ENCODE measurements at regions not wholly inside any gene's neighbourhood (a gene's known extent, or its start where the extent isn't known, plus 50 kb on each side); places are given as distances from the start of the nearest gene placed in this dataset.
A peak's percentile ranks its signal among the peaks of the same experiment; 100 is the strongest.

DNA sequence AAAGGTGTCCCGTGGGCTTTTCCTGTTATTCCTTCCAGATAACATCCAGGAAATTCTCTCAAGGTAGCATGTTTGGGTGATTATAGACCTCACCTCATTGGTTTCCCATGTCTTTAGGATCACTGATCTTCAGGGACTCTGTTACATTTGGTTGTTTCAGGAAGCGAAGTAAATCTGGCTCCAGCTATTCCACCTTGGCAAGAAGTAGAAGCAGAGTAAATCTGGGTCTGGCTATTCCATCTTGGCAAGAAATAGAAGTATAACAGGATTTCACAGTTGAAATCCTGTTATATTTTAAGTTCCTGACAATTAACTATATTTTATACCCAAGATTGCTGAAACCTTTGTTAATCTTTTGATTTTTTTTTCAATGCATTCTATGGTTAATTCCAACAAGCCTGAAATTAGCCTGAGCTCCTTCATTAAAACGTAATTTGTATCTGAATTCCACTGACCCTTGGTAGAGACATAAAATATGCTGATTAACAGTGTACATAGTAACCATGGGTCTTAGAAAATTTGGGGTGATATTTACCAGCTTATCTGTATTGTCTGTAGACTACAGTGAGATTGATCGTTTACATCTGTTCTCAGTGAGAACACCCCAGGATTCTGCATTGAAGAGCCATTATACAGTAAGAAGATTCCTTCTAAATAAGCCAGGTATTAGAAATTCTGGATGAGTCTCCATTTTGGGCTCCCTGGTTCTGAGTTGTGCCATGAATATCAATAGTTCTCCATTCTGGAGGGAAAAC, 267.6 kb upstream of the SLITRK6 start:
- DNase-seq (ENCODE audit: low read depth), result no peak
- TF ChIP-seq, protein P1, sequence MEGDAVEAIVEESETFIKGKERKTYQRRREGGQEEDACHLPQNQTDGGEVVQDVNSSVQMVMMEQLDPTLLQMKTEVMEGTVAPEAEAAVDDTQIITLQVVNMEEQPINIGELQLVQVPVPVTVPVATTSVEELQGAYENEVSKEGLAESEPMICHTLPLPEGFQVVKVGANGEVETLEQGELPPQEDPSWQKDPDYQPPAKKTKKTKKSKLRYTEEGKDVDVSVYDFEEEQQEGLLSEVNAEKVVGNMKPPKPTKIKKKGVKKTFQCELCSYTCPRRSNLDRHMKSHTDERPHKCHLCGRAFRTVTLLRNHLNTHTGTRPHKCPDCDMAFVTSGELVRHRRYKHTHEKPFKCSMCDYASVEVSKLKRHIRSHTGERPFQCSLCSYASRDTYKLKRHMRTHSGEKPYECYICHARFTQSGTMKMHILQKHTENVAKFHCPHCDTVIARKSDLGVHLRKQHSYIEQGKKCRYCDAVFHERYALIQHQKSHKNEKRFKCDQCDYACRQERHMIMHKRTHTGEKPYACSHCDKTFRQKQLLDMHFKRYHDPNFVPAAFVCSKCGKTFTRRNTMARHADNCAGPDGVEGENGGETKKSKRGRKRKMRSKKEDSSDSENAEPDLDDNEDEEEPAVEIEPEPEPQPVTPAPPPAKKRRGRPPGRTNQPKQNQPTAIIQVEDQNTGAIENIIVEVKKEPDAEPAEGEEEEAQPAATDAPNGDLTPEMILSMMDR (conservative IDR thresholded peaks at IDR 0.05; ENCODE audit: low read depth, low read length), result no peak
- H3K4me3 ChIP-seq (ENCODE audit: low read depth, low read length), result no peak overlapping the region

DNA sequence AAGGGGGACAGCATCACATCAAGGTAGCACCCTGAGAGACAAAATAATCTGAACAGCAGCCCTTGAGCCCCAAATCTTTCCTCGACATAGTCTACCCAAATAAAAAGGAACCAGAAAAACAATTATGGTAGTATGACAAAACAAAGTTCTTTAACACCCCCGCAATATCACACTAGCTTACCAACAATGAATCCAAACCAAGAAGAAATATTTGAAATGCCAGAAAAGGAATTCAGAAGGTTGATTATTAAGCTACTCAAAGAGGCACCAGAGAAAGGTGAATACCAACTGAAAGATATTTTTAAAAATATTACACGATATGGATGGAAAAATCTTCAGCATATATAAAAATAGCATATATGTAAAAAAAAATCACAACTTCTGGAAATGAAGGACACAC, 252.9 kb upstream of the SLITRK6 start:
- H3K4me3 ChIP-seq (ENCODE audit: low read depth, low read length), result no peak overlapping the region
- peak; percentile 12 for DNase-seq (ENCODE audit: low read depth)

DNA sequence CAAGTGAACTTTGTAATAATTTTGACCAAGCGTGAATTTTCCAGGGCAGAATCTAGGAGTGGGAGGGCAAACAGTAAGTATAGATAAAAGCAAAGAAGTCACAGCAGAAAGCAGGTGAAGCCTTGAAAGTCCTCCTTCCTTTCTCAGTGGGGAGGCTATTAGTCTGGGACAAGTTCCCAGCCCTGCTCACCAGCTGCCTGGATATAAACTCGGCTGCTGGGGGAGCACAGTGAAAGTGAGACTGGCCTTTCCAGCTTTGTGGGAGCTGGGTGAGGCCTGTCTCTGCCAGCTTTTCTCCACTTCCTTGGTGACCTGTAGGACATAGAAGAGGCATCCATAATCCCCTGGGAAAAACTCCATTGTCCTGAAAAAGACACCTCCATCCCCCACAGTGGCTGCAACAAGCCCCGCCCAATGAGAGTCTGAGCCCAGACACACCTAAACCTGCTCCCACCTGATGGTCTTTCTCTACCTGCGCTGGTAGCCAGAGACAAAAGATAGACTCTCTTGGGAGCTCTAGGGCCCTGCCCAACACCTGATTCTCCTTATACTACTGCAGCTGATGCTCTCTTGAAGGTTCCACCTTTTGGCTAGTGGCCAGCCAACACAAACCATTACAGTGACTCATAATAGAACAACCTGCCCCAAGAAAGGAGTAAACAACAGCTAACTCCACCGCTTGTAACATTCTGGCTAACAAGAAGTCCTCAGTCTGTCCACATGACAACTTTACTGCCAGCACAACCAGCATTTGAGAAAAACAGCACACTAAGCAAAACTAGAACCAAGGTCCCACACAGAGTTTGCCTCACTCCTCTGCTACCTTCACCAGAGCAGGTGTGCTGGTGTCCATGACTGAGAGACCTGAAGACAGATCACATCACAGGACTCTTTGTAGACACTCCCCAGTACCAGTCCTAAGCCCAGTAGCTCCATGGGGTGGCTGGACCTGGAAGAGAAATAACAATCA, 252.2 kb upstream of the SLITRK6 start:
- DNase-seq (ENCODE audit: low read depth), result peak; percentile 49
- H3K4me3 ChIP-seq (ENCODE audit: low read depth, low read length), result no peak overlapping the region

More for the DNA sequence above, 252.9 kb upstream of the SLITRK6 start:
- TF ChIP-seq, protein P1 (conservative IDR thresholded peaks at IDR 0.05; ENCODE audit: low read depth, low read length), result no peak

DNA sequence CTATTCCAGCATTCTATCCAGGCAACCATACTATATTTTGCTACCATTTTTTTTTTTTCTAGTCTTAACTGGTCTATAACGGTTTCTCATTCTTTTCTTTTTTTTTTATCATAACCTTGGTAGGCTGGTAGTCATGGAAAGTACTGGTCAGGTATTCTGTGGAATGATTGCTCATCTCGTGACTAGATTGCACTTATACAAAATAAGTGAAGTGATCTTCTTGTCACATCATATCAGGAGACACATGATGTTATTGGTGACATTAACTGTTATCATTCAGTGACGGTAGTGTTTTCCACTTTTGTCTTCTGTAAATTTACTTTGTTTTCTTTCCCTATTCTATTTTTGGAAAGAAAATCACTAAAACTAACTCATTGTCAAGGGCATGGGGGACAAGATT, 239.3 kb upstream of the SLITRK6 start:
- H3K4me3 ChIP-seq (ENCODE audit: low read depth, low read length), result no peak overlapping the region
- no peak for DNase-seq (ENCODE audit: low read depth)
- TF ChIP-seq, protein P1 (conservative IDR thresholded peaks at IDR 0.05; ENCODE audit: low read depth, low read length), result no peak

More for the DNA sequence above, 252.2 kb upstream of the SLITRK6 start:
- TF ChIP-seq, protein P1 (conservative IDR thresholded peaks at IDR 0.05; ENCODE audit: low read depth, low read length), result no peak

DNA sequence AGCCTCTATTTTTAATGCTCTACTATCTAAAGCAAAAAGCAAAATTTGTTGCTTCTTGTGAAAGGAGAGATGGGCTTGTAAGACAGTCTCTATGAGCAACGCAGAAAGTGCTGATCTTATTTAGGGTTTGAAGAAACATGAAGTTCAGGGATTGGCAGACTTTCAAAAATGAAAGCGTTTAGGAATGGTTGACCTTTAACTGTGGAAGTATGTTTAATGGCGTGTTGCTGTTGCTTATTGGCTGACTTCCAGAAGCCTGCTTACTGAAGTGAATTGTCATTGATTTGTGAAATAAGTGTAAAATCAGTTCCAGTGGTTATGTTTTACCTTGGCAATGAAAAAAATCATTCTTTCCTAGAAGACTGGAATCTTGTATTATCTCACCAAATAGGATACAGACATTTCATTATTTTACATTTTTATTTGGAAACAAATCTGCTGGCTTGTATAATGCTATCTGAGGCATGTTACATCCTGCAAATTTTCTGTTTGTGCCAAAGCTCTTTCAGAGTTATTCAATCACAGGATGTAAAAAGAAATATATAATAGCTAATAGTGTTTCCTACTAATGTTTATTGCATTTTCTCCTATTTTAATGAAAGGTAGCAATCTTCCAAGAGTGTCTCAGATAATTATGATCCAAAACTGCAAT, 221.3 kb upstream of the SLITRK6 start:
- no peak overlapping the region for H3K4me3 ChIP-seq (ENCODE audit: low read depth, low read length)
- TF ChIP-seq, protein P1 (conservative IDR thresholded peaks at IDR 0.05; ENCODE audit: low read depth, low read length), result no peak
- DNase-seq (ENCODE audit: low read depth), result peak; percentile 87

DNA sequence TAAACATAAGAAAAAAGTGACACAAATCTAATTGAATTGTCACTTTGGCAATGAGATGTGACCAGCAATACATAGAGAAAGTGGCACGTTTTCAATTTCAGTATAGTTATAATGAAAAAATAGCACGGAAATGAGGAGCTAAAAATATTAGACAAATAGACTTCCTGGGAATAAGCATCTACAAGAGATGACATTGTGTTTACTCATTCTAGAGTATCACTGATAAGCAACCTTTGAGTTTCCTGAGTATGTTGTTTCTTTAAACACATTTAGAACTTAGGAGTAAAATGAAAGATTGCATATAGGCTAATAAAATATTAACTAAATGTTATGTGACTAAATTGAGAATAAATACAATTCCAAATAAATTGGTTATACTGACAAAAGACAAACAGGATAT, 207.1 kb upstream of the SLITRK6 start:
- no peak for DNase-seq (ENCODE audit: low read depth)
- TF ChIP-seq, protein P1 (conservative IDR thresholded peaks at IDR 0.05; ENCODE audit: low read depth, low read length), result no peak
- H3K4me3 ChIP-seq (ENCODE audit: low read depth, low read length), result no peak overlapping the region

All from epithelial cell of proximal tubule (primary cell).